IPS DF 6.9 (cell line): ENCODE measurements at regions not wholly inside any gene's neighbourhood (a gene's known extent, or its start where the extent isn't known, plus 50 kb on each side); places are given as distances from the start of the nearest gene placed in this dataset.

Experiments used
- DNase-seq: peaks from one replicate; pipeline ENCODE4 v3.0.0-alpha.2; 2013; ENCODE audit warnings: low read depth, low spot score
- H3K27ac ChIP-seq: one replicate; pipeline ENCODE4 v1.5.1; 2013; ENCODE audit warnings: low read length, control low read depth
- H3K27me3 ChIP-seq: 2 replicates; pipeline ENCODE4 v1.6.1; 2013; ENCODE audit warnings: mild to moderate bottlenecking, low read length; ENCODE audit not compliant: control insufficient read depth, insufficient read depth
- H3K36me3 ChIP-seq: 2 replicates; pipeline ENCODE4 v1.6.1; 2013; ENCODE audit warnings: low read length; ENCODE audit not compliant: control insufficient read depth, insufficient read depth
- H3K4me1 ChIP-seq: 2 replicates; pipeline ENCODE4 v1.6.1; 2013; ENCODE audit warnings: low read length; ENCODE audit not compliant: control insufficient read depth, insufficient read depth
- H3K4me3 ChIP-seq: 2 replicates; pipeline ENCODE4 v1.5.1; 2013; ENCODE audit warnings: mild to moderate bottlenecking, low read length
- H3K9me3 ChIP-seq: 2 replicates; pipeline ENCODE4 v1.6.1; 2013; ENCODE audit warnings: low read length, inconsistent platforms; ENCODE audit not compliant: control insufficient read depth, insufficient read depth
- WGBS: extraction: QIAGEN DNeasy Blood & Tissue Kit; methylation state at CpG from one replicate; pipeline ENCODE4 v1.1.7; 2013; ENCODE audit warnings: mixed read lengths, missing lambda C conversion rate; ENCODE audit not compliant: insufficient read length, insufficient coverage; 5-methylcytosine and 5-hydroxymethylcytosine counted together

- H3K4me1 ChIP-seq: no peaks in the 10 kb centered on the region
- no peak for DNase-seq
- WGBS: no CpG with 5 or more reads among the region's 1 CpG
- no peaks in the 10 kb centered on the region for H3K9me3 ChIP-seq
- no peak overlapping the region for H3K27ac ChIP-seq
- no peaks in the 10 kb centered on the region for H3K27me3 ChIP-seq
- H3K36me3 ChIP-seq: no peaks in the 10 kb centered on the region
- H3K4me3 ChIP-seq: no peak overlapping the region
These were observed 125.3 kb upstream of the MEF2C start for GRCh38 chr5:89008291-89008690.

DNA sequence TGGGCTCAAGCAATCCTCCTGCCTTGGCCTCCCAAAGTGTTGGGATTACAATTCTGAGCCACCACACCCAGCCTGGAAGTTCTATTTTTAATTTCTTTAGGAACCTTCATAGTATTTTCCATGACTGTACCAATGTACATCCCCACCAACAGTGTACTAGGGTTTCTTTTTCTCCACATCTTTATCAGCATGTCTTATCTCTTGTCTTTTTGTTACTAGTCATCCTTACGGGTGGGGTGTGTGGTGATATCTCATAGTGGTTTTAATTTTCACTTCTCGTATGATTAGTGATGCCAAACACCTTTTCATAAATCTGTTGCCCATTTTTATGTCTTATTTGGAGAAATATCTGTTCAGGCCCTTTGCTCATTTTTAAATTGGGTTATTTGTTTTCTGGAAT is 123.0 kb upstream of the MEF2C start:
- H3K36me3 ChIP-seq: no peaks in the 10 kb centered on the region
- H3K4me3 ChIP-seq: no peak overlapping the region
- H3K9me3 ChIP-seq: no peaks in the 10 kb centered on the region
- H3K27ac ChIP-seq: no peak overlapping the region
- DNase-seq: no peak
- no peaks in the 10 kb centered on the region for H3K4me1 ChIP-seq
- no CpG with 5 or more reads among the region's 2 CpGs for WGBS
- H3K27me3 ChIP-seq: no peaks in the 10 kb centered on the region

DNA sequence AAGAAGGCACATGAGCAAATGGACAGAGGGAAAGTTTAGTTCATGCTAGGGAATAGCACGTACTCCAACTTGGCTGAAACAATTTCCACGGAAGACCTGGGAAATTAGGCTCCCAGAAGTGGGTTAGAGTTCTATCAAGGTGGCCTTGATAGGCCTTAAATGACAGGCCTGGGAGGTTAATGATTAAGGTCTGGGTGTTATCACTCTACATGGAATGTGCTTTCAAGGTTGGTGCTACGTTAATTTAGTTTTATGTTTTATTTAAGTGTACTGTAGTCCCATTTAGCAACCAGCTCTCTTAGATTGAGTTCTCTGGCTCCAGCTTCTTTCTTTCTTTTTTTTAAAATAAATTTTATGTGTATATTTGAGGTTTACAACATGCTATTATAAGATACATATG is 121.4 kb upstream of the MEF2C start:
- H3K27ac ChIP-seq: no peak overlapping the region
- no peaks in the 10 kb centered on the region for H3K9me3 ChIP-seq
- no peak overlapping the region for H3K4me3 ChIP-seq
- no peaks in the 10 kb centered on the region for H3K27me3 ChIP-seq
- H3K36me3 ChIP-seq: no peaks in the 10 kb centered on the region
- WGBS: no CpG with 5 or more reads among the region's 3 CpGs
- DNase-seq: no peak
- H3K4me1 ChIP-seq: no peaks in the 10 kb centered on the region

DNA sequence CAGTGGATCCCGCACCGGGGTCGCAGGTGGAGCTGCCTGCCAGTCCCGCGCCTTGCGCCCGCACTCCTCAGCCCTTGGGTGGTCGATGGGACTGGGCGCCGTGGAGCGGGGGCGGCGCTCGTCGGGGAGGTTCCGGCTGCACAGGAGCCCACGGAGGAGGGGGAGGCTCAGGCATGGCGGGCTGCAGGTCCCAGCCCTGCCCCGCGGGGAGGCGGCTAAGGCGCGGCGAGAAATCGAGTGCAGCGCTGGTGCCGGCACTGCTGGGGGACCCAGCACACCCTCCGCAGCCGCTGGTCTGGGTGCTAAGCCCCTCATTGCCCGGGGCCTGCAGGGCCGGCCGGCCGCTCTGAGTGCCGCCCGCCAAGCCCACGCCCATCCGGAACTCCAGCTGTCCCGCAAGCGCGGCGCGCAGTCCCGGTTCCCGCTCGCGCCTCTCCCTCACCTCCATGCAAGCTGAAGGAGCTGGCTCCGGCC is 120.6 kb upstream of the MEF2C start:
- WGBS: no CpG with 5 or more reads among the region's 47 CpGs

GRCh38 chr5:88999853-89000252 is 116.9 kb upstream of the MEF2C start:
- H3K36me3 ChIP-seq: no peaks in the 10 kb centered on the region
- H3K4me3 ChIP-seq: no peak overlapping the region
- DNase-seq: no peak
- no peak overlapping the region for H3K27ac ChIP-seq
- no peaks in the 10 kb centered on the region for H3K4me1 ChIP-seq
- no peaks in the 10 kb centered on the region for H3K27me3 ChIP-seq
- H3K9me3 ChIP-seq: no peaks in the 10 kb centered on the region

More for the DNA sequence above, 120.6 kb upstream of the MEF2C start:
- no peak for DNase-seq
- H3K4me3 ChIP-seq: no peak overlapping the region
- H3K27me3 ChIP-seq: no peaks in the 10 kb centered on the region
- H3K36me3 ChIP-seq: no peaks in the 10 kb centered on the region
- no peaks in the 10 kb centered on the region for H3K9me3 ChIP-seq
- H3K27ac ChIP-seq: no peak overlapping the region
- no peaks in the 10 kb centered on the region for H3K4me1 ChIP-seq

DNA sequence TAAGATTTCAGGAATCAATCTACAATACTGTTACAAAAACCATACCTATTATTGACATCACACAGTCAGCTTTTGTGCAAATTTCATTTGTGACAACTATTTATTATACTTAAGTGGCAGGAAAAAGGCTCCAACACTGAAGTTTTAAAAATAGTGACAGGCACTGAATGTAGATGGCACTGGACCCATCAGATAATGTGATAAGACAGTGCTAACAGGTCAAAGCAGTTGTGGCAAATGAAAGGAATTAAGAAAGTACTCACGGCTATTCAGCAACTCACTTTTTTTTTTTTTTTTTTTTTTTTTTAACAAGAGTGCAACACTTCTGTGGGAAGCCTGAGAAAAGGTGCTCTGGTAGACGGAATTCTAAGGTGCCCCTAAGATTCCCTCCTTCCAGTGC is 115.0 kb upstream of the MEF2C start:
- no peaks in the 10 kb centered on the region for H3K9me3 ChIP-seq
- H3K4me1 ChIP-seq: no peaks in the 10 kb centered on the region

DNA sequence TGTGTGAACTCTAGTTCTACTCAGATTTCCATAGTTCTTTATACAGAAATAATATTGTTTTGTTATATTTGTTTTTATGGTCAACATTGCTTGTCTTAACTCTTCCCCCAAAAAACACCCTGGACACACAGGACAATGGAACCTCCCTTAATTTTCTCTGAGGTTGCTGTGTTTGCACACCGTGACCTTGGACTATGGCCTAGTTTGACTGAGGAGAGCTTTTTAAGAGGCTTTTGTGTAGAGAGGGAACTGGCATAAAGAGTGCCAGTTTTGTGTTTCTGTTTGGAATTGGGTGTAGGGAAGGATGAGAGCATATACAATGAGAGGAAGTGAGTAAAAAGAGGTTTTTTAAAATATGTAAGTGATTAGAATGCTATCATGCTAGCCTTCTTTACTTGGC is 101.1 kb upstream of the MEF2C start:
- WGBS: no CpG with 5 or more reads among the region's 1 CpG
- Histone ChIP-seq H3K27me3 (no peaks in the 10 kb centered on the region), H3K36me3 (no peaks in the 10 kb centered on the region), H3K9me3 (no peaks in the 10 kb centered on the region), H3K4me1 (no peaks in the 10 kb centered on the region), H3K27ac (no peak overlapping the region), H3K4me3 (no peak overlapping the region)
- no peak for DNase-seq

More for the DNA sequence above, 115.0 kb upstream of the MEF2C start:
- Histone ChIP-seq H3K27ac (no peak overlapping the region), H3K27me3 (no peaks in the 10 kb centered on the region), H3K4me3 (no peak overlapping the region), H3K36me3 (no peaks in the 10 kb centered on the region)
- no CpG with 5 or more reads among the region's 2 CpGs for WGBS
- DNase-seq: no peak

GRCh38 chr5:88979726-88980125 is 96.7 kb upstream of the MEF2C start:
- no peaks in the 10 kb centered on the region for H3K27me3 ChIP-seq
- no peak for DNase-seq
- no peaks in the 10 kb centered on the region for H3K36me3 ChIP-seq
- no peak overlapping the region for H3K27ac ChIP-seq
- no CpG with 5 or more reads among the region's 3 CpGs for WGBS
- no peak overlapping the region for H3K4me3 ChIP-seq
- H3K9me3 ChIP-seq: no peaks in the 10 kb centered on the region
- no peaks in the 10 kb centered on the region for H3K4me1 ChIP-seq

- Histone ChIP-seq H3K27ac (no peak overlapping the region), H3K27me3 (no peaks in the 10 kb centered on the region), H3K9me3 (no peaks in the 10 kb centered on the region), H3K4me3 (no peak overlapping the region), H3K36me3 (no peaks in the 10 kb centered on the region), H3K4me1 (no peaks in the 10 kb centered on the region)
- no CpG with 5 or more reads among the region's 3 CpGs for WGBS
- DNase-seq: no peak
These were observed 96.3 kb upstream of the MEF2C start for GRCh38 chr5:88979244-88979643.

GRCh38 chr5:88976914-88977313 is 93.9 kb upstream of the MEF2C start:
- H3K4me1 ChIP-seq: no peaks in the 10 kb centered on the region
- no peak for DNase-seq
- H3K9me3 ChIP-seq: no peaks in the 10 kb centered on the region
- H3K27me3 ChIP-seq: no peaks in the 10 kb centered on the region
- H3K4me3 ChIP-seq: no peak overlapping the region
- H3K27ac ChIP-seq: no peak overlapping the region
- no peaks in the 10 kb centered on the region for H3K36me3 ChIP-seq

DNA sequence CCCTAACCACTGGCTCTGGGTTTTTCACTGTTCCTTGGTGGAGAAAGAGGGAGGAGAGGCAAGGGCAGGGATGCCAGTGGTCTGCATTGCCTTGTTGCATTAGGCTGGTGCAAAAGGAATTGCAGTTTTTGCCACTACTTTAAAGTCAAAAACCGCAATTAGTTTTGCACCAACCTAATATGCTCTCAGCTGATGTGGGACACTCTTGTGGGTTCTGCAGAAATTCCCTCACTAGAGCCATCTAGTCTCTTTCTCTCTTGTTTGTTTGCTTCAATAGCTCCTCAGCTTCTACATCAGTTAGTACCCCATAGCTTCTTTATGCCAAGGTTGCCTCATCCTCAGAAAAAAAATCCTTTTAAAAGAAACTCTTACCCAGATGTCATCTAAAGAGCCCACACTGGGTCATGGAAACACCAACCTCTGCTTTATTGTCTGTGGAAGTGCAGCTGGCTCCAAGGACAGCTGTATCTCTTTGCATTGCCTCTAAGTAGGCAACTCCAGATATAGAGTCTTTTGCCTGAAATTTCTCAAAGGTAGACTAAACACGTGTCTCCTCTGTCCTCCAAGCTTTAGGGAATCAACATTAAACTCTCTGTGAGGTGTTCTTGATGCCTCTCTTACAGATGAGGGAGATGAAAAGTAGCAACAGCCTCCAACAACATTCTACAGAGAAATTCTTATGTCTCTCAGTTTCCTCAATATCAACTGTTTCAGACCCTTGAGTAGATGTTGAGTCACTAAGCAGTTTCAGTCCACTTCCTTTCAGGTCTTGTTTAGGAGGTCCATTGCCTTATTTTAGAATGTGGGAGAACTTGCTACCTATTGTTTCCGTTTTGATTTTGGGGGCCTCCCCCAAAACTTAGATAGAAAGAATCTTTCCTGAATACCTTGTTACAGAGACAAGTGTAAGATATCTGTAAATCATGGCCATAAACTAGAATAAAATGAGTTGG is 84.9 kb upstream of the MEF2C start:
- no CpG with 5 or more reads among the region's 3 CpGs for WGBS
- no peaks in the 10 kb centered on the region for H3K9me3 ChIP-seq
- no peaks in the 10 kb centered on the region for H3K27me3 ChIP-seq
- H3K4me3 ChIP-seq: no peak overlapping the region
- H3K27ac ChIP-seq: no peak overlapping the region
- peaks cover 1% of the 10 kb centered on the region; the same call in 1 of the 2 replicates for H3K4me1 ChIP-seq
- DNase-seq: no peak
- H3K36me3 ChIP-seq: no peaks in the 10 kb centered on the region
